Osteoblast (primary cell): ENCODE measurements at regions not wholly inside any gene's neighbourhood (a gene's known extent, or its start where the extent isn't known, plus 50 kb on each side); places are given as distances from the start of the nearest gene placed in this dataset.
"Not testable (repeated sequence)": the region's sequence is repeated elsewhere in the genome, so short reads cannot be mapped to it uniquely, and the experiment has no call there.

Source experiments
- DNase-seq: peaks from one replicate; pipeline ENCODE4 v3.0.0; 2011; ENCODE audit warnings: low spot score, mixed read lengths; ENCODE audit not compliant: insufficient read length; ENCODE audit errors: missing footprints
- H2AFZ ChIP-seq: 2 replicates; pipeline ENCODE4 v1.6.0; 2011; ENCODE audit warnings: mild to moderate bottlenecking, low read length
- H3K27ac ChIP-seq: 2 replicates; pipeline ENCODE4 v1.5.1; 2011; ENCODE audit warnings: mild to moderate bottlenecking, low read depth, low read length, moderate library complexity
- H3K27me3 ChIP-seq: 2 replicates; pipeline ENCODE4 v1.6.0; 2012; ENCODE audit warnings: mild to moderate bottlenecking, control low read depth, inconsistent platforms, low read length, moderate library complexity; ENCODE audit not compliant: insufficient read depth
- H3K36me3 ChIP-seq: 2 replicates; pipeline ENCODE4 v1.5.1; 2011; ENCODE audit warnings: mild to moderate bottlenecking, low read length, control low read depth, moderate library complexity; ENCODE audit not compliant: insufficient read depth
- H3K4me1 ChIP-seq: 2 replicates; pipeline ENCODE4 v1.5.1; 2011; ENCODE audit warnings: mild to moderate bottlenecking, low read length, control low read depth, moderate library complexity; ENCODE audit not compliant: insufficient read depth
- H3K4me2 ChIP-seq: 2 replicates; pipeline ENCODE4 v1.6.0; 2011; ENCODE audit warnings: mild to moderate bottlenecking, low read length; ENCODE audit not compliant: insufficient read depth
- H3K4me3 ChIP-seq: fragments of 200-600 bp; sonication (generic); 3 replicates; pipeline ENCODE4 v1.5.1; 2012; ENCODE audit warnings: mild to moderate bottlenecking, low read length, inconsistent platforms; ENCODE audit not compliant: insufficient read depth
- H3K79me2 ChIP-seq: 2 replicates; pipeline ENCODE4 v1.6.0; 2012; ENCODE audit warnings: mild to moderate bottlenecking, low read length, control low read depth, inconsistent platforms; ENCODE audit not compliant: insufficient read depth
- H3K9me3 ChIP-seq: 2 replicates; pipeline ENCODE4 v1.5.1; 2011; ENCODE audit warnings: low read depth, low read length, control low read depth
- H4K20me1 ChIP-seq: 2 replicates; pipeline ENCODE4 v1.6.0; 2012; ENCODE audit warnings: mild to moderate bottlenecking, low read length, control low read depth; ENCODE audit not compliant: insufficient read depth
- TF ChIP-seq, protein P1 (sequence below): IDR thresholded peaks from 2 replicates; pipeline ENCODE4 v1.5.1; 2011; ENCODE audit warnings: mild to moderate bottlenecking, low read depth, low read length, moderate library complexity; ENCODE audit errors: extremely low read depth

DNA sequence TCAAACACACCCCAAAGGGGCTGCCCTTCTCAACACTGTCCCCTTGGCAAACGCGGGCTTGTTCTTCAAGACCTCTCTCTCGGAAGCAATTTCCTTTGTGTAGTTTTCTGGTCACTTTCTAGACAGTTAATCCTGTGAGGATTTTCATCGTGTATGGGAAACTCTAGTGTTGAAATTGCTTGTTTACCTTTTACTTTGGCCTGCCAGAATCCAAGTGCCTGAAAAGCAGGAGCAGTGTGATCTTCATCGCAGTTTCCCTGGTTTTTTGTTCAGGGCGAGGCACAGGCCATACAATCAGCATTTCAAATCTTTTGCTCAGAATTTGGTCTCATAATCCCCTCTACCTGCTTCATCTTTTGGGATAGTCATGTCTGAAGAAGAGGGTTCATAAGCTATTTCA, 115.7 kb upstream of the C9orf72 start:
- H3K9me3 ChIP-seq: no peaks in the 10 kb centered on the region
- H4K20me1 ChIP-seq: no peaks in the 10 kb centered on the region
- H3K4me1 ChIP-seq: no peaks in the 10 kb centered on the region
- no peaks in the 10 kb centered on the region for H3K79me2 ChIP-seq
- H3K27ac ChIP-seq: no peak overlapping the region
- no peaks in the 10 kb centered on the region for H3K27me3 ChIP-seq
- no peaks in the 10 kb centered on the region for H3K36me3 ChIP-seq
- TF ChIP-seq, protein P1, sequence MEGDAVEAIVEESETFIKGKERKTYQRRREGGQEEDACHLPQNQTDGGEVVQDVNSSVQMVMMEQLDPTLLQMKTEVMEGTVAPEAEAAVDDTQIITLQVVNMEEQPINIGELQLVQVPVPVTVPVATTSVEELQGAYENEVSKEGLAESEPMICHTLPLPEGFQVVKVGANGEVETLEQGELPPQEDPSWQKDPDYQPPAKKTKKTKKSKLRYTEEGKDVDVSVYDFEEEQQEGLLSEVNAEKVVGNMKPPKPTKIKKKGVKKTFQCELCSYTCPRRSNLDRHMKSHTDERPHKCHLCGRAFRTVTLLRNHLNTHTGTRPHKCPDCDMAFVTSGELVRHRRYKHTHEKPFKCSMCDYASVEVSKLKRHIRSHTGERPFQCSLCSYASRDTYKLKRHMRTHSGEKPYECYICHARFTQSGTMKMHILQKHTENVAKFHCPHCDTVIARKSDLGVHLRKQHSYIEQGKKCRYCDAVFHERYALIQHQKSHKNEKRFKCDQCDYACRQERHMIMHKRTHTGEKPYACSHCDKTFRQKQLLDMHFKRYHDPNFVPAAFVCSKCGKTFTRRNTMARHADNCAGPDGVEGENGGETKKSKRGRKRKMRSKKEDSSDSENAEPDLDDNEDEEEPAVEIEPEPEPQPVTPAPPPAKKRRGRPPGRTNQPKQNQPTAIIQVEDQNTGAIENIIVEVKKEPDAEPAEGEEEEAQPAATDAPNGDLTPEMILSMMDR: no peak
- H2AFZ ChIP-seq: no peak overlapping the region
- H3K4me2 ChIP-seq: no peak overlapping the region
- DNase-seq: no peak
- no peak overlapping the region for H3K4me3 ChIP-seq

DNA sequence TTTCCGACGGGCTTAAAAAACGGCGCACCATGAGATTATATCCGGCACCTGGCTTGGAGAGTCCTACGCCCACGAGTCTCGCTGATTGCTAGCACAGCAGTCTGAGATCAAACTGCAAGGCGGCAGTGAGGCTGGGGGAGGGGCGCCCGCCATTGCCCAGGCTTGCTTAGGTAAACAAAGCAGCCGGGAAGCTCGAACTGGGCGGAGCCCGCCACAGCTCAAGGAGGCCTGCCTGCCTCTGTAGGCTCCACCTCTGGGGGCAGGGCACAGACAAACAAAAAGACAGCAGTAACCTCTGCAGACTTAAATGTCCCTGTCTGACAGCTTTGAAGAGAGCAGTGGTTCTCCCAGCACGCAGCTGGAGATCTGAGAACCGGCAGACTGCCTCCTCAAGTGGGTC, 117.5 kb upstream of the C9orf72 start:
- not testable (repeated sequence) for H3K9me3 ChIP-seq

DNA sequence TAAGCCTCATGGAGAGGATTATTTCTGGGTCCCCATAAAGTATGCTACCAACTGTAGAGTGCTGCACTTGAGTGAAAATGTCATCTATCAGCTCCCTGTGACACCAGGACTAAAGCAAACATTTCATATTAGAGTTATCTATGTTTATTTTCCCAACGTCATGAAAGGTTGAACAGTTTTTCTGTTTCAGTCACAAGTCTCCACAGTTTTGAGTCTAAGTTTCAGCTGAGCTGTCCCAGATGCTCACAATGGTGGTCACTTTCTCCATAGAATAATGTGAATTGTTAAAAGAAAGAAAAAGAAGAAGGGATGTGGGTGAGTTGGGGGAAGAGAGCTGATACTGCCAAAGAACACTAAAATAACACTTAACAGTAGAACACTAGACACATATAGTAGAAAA, 126.3 kb upstream of the C9orf72 start:
- TF ChIP-seq, protein P1: no peak

More for the DNA sequence above, 117.5 kb upstream of the C9orf72 start:
- not testable (repeated sequence) for H3K27me3 ChIP-seq, DNase-seq, H3K79me2 ChIP-seq, H3K27ac ChIP-seq, H3K4me1 ChIP-seq, H3K4me3 ChIP-seq, H2AFZ ChIP-seq, H3K4me2 ChIP-seq, H4K20me1 ChIP-seq, H3K36me3 ChIP-seq

DNA sequence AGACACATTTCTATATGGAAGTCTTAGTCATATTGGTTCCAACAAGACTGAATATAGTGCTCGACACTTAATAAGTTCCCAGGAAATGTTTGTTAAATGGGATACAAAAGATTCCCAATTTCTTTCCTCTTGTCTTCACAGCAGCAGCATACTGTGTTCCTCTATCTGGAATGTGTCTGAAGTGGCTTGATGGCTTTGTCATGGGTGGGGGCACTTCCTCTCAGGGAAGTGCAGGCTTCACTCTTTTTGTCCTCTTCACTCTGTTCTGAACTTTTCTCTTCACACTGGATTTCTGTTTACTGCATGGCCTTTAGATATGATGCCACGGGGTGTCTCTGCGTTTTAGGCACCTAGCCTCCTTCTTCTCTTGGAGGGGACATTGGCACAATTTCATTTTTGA, 127.7 kb upstream of the C9orf72 start:
- TF ChIP-seq, protein P1: no peak
- DNase-seq: no peak
- H3K4me2 ChIP-seq: no peak overlapping the region
- H3K4me3 ChIP-seq: no peak overlapping the region
- H3K36me3 ChIP-seq: no peaks in the 10 kb centered on the region
- no peaks in the 10 kb centered on the region for H3K9me3 ChIP-seq
- H3K27ac ChIP-seq: no peak overlapping the region
- no peaks in the 10 kb centered on the region for H3K4me1 ChIP-seq
- no peaks in the 10 kb centered on the region for H3K27me3 ChIP-seq
- H2AFZ ChIP-seq: no peak overlapping the region
- H4K20me1 ChIP-seq: no peaks in the 10 kb centered on the region
- no peaks in the 10 kb centered on the region for H3K79me2 ChIP-seq

More for the DNA sequence above, 126.3 kb upstream of the C9orf72 start:
- H3K27ac ChIP-seq: no peak overlapping the region
- no peak for DNase-seq
- no peaks in the 10 kb centered on the region for H4K20me1 ChIP-seq
- no peaks in the 10 kb centered on the region for H3K27me3 ChIP-seq
- no peaks in the 10 kb centered on the region for H3K9me3 ChIP-seq
- no peaks in the 10 kb centered on the region for H3K79me2 ChIP-seq
- no peak overlapping the region for H2AFZ ChIP-seq
- no peaks in the 10 kb centered on the region for H3K4me1 ChIP-seq
- H3K4me2 ChIP-seq: no peak overlapping the region
- no peaks in the 10 kb centered on the region for H3K36me3 ChIP-seq
- H3K4me3 ChIP-seq: no peak overlapping the region
